ENCODE measurements at regions not wholly inside any gene's neighbourhood (a gene's known extent, or its start where the extent isn't known, plus 50 kb on each side); places are given as distances from the start of the nearest gene placed in this dataset.

- DNase-seq (ENCODE audit: low read depth, low spot score) (no peak), FAIRE-seq (no peak)
- Histone ChIP-seq H3K36me3 (ENCODE audit: control insufficient read depth in 2 of 2, extremely low read depth in 1 of 2, insufficient read depth in 2 of 2, low read length in 2 of 2) (no peaks in the 10 kb centered on the region), H3K4me3 (replicated peaks in 1 of 3; ENCODE audit: insufficient read depth in 1 of 3, low read depth in 1 of 3, low read length in 3 of 3) (no peak overlapping the region), H3K79me2 (ENCODE audit: control insufficient read depth, insufficient read depth, low read length) (no peaks in the 10 kb centered on the region), H3K4me1 (ENCODE audit: control insufficient read depth, extremely low read depth, insufficient read depth, low read length) (no peaks in the 10 kb centered on the region), H3K9me1 (replicated peaks; ENCODE audit: control insufficient read depth, extremely low read depth, insufficient read depth, low read length) (no peaks in the 10 kb centered on the region), H3K9me3 (replicated peaks; ENCODE audit: control insufficient read depth, insufficient read depth, low read length) (no peaks in the 10 kb centered on the region), H4K20me1 (replicated peaks; ENCODE audit: control insufficient read depth, extremely low read depth, insufficient read depth, low read length) (no peaks in the 10 kb centered on the region), H2AFZ (ENCODE audit: low read depth, low read length) (no peak overlapping the region), H3K27me3 (ENCODE audit: control insufficient read depth in 2 of 2, insufficient read depth in 2 of 2, low read length in 2 of 2) (no peaks in the 10 kb centered on the region), H3K4me2 (ENCODE audit: insufficient read depth, low read length) (no peak overlapping the region), H3K27ac (ENCODE audit: insufficient read depth, low read depth, low read length) (no peak overlapping the region), H3K9ac (replicated peaks; ENCODE audit: extremely low read depth, insufficient read depth, low read length) (no peak overlapping the region)
- no TSS peak for BruUV-seq (replicated peaks)
- intact Hi-C loops (cut with micrococcal nuclease) (no loop called here), dilution Hi-C loops (cut with MboI; ENCODE audit: extremely low pct_ligation_motif_present, low sequenced_read_pairs) (no loop called here)
- ChIA-PET POLR2A (no interaction called here), CTCF (no interaction called here)
- no peak for TF ChIP-seq FOS (IDR thresholded peaks at IDR 0.05; ENCODE audit: borderline replicate concordance, insufficient read depth, low read length)
- TF ChIP-seq POLR2AphosphoS5 (IDR thresholded peaks at IDR 0.05; ENCODE audit: insufficient read depth, low read depth, low read length), result no peak
- TF ChIP-seq MAX (IDR thresholded peaks at IDR 0.05; ENCODE audit: insufficient read depth, insufficient read length), result no peak
- TF ChIP-seq POLR2A (IDR thresholded peaks at IDR 0.05; ENCODE audit: low read depth, low read length), result no peak
- TF ChIP-seq MYC (IDR thresholded peaks at IDR 0.05; ENCODE audit: low read depth, low read length), result no peak
- TF ChIP-seq JUN (IDR thresholded peaks at IDR 0.05; ENCODE audit: borderline replicate concordance, insufficient read depth, insufficient read length, low read depth), result no peak
- TF ChIP-seq GATA2 (IDR thresholded peaks at IDR 0.05; ENCODE audit: insufficient read depth, insufficient read length, low read depth, low read length), result no peak
- TF ChIP-seq EZH2 (IDR thresholded peaks at IDR 0.05; ENCODE audit: borderline replicate concordance, low read depth, low read length, severe bottlenecking), result no peak
- TF ChIP-seq CTCF (IDR thresholded peaks at IDR 0.05; ENCODE audit: extremely low read depth in 1 of 2, insufficient read depth in 1 of 2, low read depth in 1 of 2, low read length in 2 of 2), result no peak
Observed at GRCh38 chr10:28211759-28212158, 91.1 kb downstream of the MPP7 start.

Data from endothelial cell of umbilical vein (primary cell).